HEK293 (cell line): ENCODE measurements at regions not wholly inside any gene's neighbourhood (a gene's known extent, or its start where the extent isn't known, plus 50 kb on each side); places are given as distances from the start of the nearest gene placed in this dataset.
A peak's percentile ranks its signal among the peaks of the same experiment; 100 is the strongest.

Experiments
- AEBP2 ChIP-seq: fragments of 450-650 bp; formaldehyde crosslinking; IDR thresholded peaks from 2 replicates; pipeline ENCODE4 v1.5.1; 2016; ENCODE audit warnings: missing biosample characterization, missing genetic modification characterization, borderline replicate concordance
- HOXA7 ChIP-seq: sonication (generic); formaldehyde crosslinking; IDR thresholded peaks from 2 replicates; pipeline ENCODE4 v1.8.1; 2022; ENCODE audit warnings: missing genetic modification reagents, borderline replicate concordance
- KLF16 ChIP-seq: fragments of 450-650 bp; formaldehyde crosslinking; IDR thresholded peaks from 2 replicates; pipeline ENCODE4 v1.5.1; 2017; ENCODE audit warnings: missing biosample characterization, missing genetic modification characterization
- KLF17 ChIP-seq: fragments of 450-650 bp; formaldehyde crosslinking; IDR thresholded peaks from 2 replicates; pipeline ENCODE4 v1.5.1; 2016; ENCODE audit warnings: missing biosample characterization, missing genetic modification characterization
- PRDM1 ChIP-seq: fragments of 450-650 bp; formaldehyde crosslinking; IDR thresholded peaks from 2 replicates; pipeline ENCODE4; 2016; ENCODE audit warnings: missing biosample characterization, missing genetic modification characterization
- PRDM2 ChIP-seq: fragments of 450-650 bp; formaldehyde crosslinking; IDR thresholded peaks from 2 replicates; pipeline ENCODE4 v1.5.1; 2016; ENCODE audit warnings: missing biosample characterization, missing genetic modification characterization, borderline replicate concordance
- TCF7L2 ChIP-seq: IDR thresholded peaks from 2 replicates; pipeline ENCODE4 v1.6.1; 2011; ENCODE audit warnings: low read depth, mild to moderate bottlenecking, inconsistent platforms, low read length, moderate library complexity, borderline replicate concordance
- ZBTB17 ChIP-seq: fragments of 450-650 bp; formaldehyde crosslinking; IDR thresholded peaks from 2 replicates; pipeline ENCODE4 v1.5.1; 2016; ENCODE audit warnings: missing biosample characterization, missing genetic modification characterization
- ZBTB7A ChIP-seq: fragments of 450-650 bp; formaldehyde crosslinking; IDR thresholded peaks from 2 replicates; pipeline ENCODE4 v1.5.1; 2016; ENCODE audit warnings: low read depth, missing biosample characterization, missing genetic modification characterization
- ZNF114 ChIP-seq: fragments of 450-650 bp; formaldehyde crosslinking; IDR thresholded peaks from 2 replicates; pipeline ENCODE4 v1.5.0; 2017; ENCODE audit warnings: missing biosample characterization, missing genetic modification characterization
- ZNF121 ChIP-seq: fragments of 450-650 bp; formaldehyde crosslinking; IDR thresholded peaks from 2 replicates; pipeline ENCODE4 v1.5.1; 2016; ENCODE audit warnings: missing biosample characterization, missing genetic modification characterization
- ZNF311 ChIP-seq: fragments of 450-650 bp; formaldehyde crosslinking; IDR thresholded peaks from 2 replicates; pipeline ENCODE4 v1.5.1; 2017; ENCODE audit warnings: missing biosample characterization, missing genetic modification characterization, borderline replicate concordance
- ZNF560 ChIP-seq: fragments of 450-650 bp; formaldehyde crosslinking; IDR thresholded peaks from 2 replicates; pipeline ENCODE4 v1.5.1; 2017; ENCODE audit warnings: missing biosample characterization, missing genetic modification characterization, borderline replicate concordance
- ZNF580 ChIP-seq: fragments of 450-650 bp; formaldehyde crosslinking; IDR thresholded peaks from 2 replicates; pipeline ENCODE4 v1.5.1; 2016; ENCODE audit warnings: missing biosample characterization, missing genetic modification characterization
- ZNF610 ChIP-seq: fragments of 450-650 bp; formaldehyde crosslinking; IDR thresholded peaks from 2 replicates; pipeline ENCODE4 v1.5.1; 2016; ENCODE audit warnings: missing biosample characterization, missing genetic modification characterization, borderline replicate concordance
- ZNF621 ChIP-seq: fragments of 450-650 bp; formaldehyde crosslinking; IDR thresholded peaks from 2 replicates; pipeline ENCODE4 v1.5.1; 2017; ENCODE audit warnings: missing biosample characterization, missing genetic modification characterization
- ZNF747 ChIP-seq: fragments of 450-650 bp; formaldehyde crosslinking; IDR thresholded peaks from 2 replicates; pipeline ENCODE4 v1.5.1; 2016; ENCODE audit warnings: missing biosample characterization, missing genetic modification characterization
- TF ChIP-seq, protein P1 (sequence below): fragments of 450-650 bp; formaldehyde crosslinking; IDR thresholded peaks from 2 replicates; pipeline ENCODE4 v1.5.1; 2016; ENCODE audit warnings: missing biosample characterization, missing genetic modification characterization
- TF ChIP-seq, protein P2 (sequence below): fragments of 450-650 bp; formaldehyde crosslinking; IDR thresholded peaks from 2 replicates; pipeline ENCODE4 v1.5.1; 2017; ENCODE audit warnings: missing biosample characterization, missing genetic modification characterization
- TF ChIP-seq, protein P3 (sequence below): fragments of 450-650 bp; formaldehyde crosslinking; IDR thresholded peaks from 2 replicates; pipeline ENCODE4 v1.5.1; 2016; ENCODE audit warnings: missing biosample characterization, missing genetic modification characterization
- TF ChIP-seq, protein P4 (sequence below): fragments of 450-650 bp; formaldehyde crosslinking; IDR thresholded peaks from 2 replicates; pipeline ENCODE4 v1.5.1; 2016; ENCODE audit warnings: missing biosample characterization, missing genetic modification characterization

DNA sequence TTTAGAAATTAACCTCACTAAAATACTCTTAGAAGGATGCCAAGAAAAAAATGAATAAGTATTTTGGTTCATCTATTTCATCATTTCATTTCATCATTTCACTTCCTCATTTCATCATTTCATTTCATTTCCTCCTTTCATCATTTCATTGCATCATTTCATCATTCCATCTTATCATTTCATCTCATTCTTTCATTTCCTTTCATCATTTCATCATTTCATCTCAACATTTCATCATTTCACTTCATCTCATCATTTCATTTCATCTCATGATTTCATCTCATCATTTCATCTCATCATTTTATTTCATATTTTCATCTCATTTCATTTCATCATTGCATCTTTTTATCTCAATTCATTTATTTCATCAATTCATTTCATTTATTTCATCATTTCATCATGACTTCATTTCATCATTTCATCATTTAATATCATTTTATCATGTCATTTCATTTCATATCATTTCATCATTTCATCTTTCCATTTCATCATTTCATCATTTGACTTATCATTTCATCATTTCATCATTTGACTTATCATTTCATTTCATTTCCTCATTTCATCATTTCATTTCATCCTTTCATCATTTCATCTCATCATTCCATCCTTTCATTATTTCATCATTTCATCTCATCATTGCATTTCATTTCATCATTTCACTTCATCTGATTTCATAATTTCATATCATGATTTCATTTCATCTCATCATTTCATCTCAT, 129.9 kb downstream of the ZNF92 start (continued):
- TF ChIP-seq, protein P1, sequence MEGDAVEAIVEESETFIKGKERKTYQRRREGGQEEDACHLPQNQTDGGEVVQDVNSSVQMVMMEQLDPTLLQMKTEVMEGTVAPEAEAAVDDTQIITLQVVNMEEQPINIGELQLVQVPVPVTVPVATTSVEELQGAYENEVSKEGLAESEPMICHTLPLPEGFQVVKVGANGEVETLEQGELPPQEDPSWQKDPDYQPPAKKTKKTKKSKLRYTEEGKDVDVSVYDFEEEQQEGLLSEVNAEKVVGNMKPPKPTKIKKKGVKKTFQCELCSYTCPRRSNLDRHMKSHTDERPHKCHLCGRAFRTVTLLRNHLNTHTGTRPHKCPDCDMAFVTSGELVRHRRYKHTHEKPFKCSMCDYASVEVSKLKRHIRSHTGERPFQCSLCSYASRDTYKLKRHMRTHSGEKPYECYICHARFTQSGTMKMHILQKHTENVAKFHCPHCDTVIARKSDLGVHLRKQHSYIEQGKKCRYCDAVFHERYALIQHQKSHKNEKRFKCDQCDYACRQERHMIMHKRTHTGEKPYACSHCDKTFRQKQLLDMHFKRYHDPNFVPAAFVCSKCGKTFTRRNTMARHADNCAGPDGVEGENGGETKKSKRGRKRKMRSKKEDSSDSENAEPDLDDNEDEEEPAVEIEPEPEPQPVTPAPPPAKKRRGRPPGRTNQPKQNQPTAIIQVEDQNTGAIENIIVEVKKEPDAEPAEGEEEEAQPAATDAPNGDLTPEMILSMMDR (tag by site-specific recombination), result no peak
- TF ChIP-seq ZNF311 (0 out of 2 replicates have a peak, but pooled peaks have one; percentile 42), KLF16 (tag by site-specific recombination) (peak; percentile 39), AEBP2 (tag by site-specific recombination) (no peak), ZNF747 (tag by site-specific recombination) (peak; percentile 80; the same call in 1 of the 2 replicates), ZBTB7A (tag by site-specific recombination) (no peak), HOXA7 (CRISPR knock-in tag) (no peak), KLF17 (tag by site-specific recombination) (no peak), ZNF621 (tag by site-specific recombination) (no peak), PRDM1 (peak; percentile 51), ZNF121 (no peak), PRDM2 (tag by site-specific recombination) (no peak), TCF7L2 (no peak), ZNF580 (tag by site-specific recombination) (0 out of 2 replicates have a peak, but pooled peaks have one; percentile 10), ZBTB17 (tag by site-specific recombination) (peak; percentile 66), ZNF560 (tag by site-specific recombination) (no peak), ZNF610 (tag by site-specific recombination) (no peak; the same call in 1 of the 2 replicates), ZNF114 (tag by site-specific recombination) (0 out of 2 replicates have a peak, but pooled peaks have one; percentile 46)
- TF ChIP-seq, protein P2, sequence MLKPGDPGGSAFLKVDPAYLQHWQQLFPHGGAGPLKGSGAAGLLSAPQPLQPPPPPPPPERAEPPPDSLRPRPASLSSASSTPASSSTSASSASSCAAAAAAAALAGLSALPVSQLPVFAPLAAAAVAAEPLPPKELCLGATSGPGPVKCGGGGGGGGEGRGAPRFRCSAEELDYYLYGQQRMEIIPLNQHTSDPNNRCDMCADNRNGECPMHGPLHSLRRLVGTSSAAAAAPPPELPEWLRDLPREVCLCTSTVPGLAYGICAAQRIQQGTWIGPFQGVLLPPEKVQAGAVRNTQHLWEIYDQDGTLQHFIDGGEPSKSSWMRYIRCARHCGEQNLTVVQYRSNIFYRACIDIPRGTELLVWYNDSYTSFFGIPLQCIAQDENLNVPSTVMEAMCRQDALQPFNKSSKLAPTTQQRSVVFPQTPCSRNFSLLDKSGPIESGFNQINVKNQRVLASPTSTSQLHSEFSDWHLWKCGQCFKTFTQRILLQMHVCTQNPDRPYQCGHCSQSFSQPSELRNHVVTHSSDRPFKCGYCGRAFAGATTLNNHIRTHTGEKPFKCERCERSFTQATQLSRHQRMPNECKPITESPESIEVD (tag by site-specific recombination), result no peak
- TF ChIP-seq, protein P3, sequence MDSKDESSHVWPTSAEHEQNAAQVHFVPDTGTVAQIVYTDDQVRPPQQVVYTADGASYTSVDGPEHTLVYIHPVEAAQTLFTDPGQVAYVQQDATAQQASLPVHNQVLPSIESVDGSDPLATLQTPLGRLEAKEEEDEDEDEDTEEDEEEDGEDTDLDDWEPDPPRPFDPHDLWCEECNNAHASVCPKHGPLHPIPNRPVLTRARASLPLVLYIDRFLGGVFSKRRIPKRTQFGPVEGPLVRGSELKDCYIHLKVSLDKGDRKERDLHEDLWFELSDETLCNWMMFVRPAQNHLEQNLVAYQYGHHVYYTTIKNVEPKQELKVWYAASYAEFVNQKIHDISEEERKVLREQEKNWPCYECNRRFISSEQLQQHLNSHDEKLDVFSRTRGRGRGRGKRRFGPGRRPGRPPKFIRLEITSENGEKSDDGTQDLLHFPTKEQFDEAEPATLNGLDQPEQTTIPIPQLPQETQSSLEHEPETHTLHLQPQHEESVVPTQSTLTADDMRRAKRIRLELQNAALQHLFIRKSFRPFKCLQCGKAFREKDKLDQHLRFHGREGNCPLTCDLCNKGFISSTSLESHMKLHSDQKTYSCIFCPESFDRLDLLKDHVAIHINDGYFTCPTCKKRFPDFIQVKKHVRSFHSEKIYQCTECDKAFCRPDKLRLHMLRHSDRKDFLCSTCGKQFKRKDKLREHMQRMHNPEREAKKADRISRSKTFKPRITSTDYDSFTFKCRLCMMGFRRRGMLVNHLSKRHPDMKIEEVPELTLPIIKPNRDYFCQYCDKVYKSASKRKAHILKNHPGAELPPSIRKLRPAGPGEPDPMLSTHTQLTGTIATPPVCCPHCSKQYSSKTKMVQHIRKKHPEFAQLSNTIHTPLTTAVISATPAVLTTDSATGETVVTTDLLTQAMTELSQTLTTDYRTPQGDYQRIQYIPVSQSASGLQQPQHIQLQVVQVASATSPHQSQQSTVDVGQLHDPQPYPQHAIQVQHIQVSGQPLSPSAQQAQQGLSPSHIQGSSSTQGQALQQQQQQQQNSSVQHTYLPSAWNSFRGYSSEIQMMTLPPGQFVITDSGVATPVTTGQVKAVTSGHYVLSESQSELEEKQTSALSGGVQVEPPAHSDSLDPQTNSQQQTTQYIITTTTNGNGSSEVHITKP (tag by site-specific recombination), result peak; percentile 9; the same call in 1 of the 2 replicates
- TF ChIP-seq, protein P4, sequence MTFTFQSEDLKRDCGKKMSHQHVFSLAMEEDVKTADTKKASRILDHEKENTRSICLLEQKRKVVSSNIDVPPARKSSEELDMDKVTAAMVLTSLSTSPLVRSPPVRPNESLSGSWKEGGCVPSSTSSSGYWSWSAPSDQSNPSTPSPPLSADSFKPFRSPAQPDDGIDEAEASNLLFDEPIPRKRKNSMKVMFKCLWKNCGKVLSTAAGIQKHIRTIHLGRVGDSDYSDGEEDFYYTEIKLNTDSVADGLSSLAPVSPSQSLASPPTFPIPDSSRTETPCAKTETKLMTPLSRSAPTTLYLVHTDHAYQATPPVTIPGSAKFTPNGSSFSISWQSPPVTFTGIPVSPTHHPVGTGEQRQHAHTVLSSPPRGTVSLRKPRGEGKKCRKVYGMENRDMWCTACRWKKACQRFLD, result no peak
